GM23338 (cell line): ENCODE measurements at regions not wholly inside any gene's neighbourhood (a gene's known extent, or its start where the extent isn't known, plus 50 kb on each side); places are given as distances from the start of the nearest gene placed in this dataset.

Experiments used
- CTCF ChIP-seq, 2 experiments: fragments of 200-600 bp in 1 of 2; sonication (generic) in 1 of 2; conservative IDR thresholded peaks; 2 replicates each; pipeline versions ENCODE4 v1.5.1 to v1.6.1; 2016 to 2017; ENCODE audit warnings: antibody characterized with exemption in 2 of 2, low read depth in 2 of 2, mild to moderate bottlenecking in 2 of 2, moderate library complexity in 1 of 2
- EZH2 ChIP-seq: fragments of 200-600 bp; sonication (generic); IDR thresholded peaks from one replicate; pipeline ENCODE4 v1.8.0; 2017; ENCODE audit warnings: antibody characterized with exemption, mild to moderate bottlenecking, low read depth; ENCODE audit not compliant: unreplicated experiment
- EZH2phosphoT487 ChIP-seq: fragments of 200-600 bp; sonication (generic); IDR thresholded peaks from one replicate; pipeline ENCODE4 v1.8.1; 2018; ENCODE audit warnings: antibody characterized with exemption; ENCODE audit not compliant: unreplicated experiment
- JUNB ChIP-seq: IDR thresholded peaks from one replicate; pipeline ENCODE4 v1.6.1; 2016; ENCODE audit warnings: antibody characterized with exemption; ENCODE audit not compliant: unreplicated experiment
- POLR2AphosphoS5 ChIP-seq: IDR thresholded peaks from 2 replicates; pipeline ENCODE4 v1.6.1; 2016; ENCODE audit warnings: antibody characterized with exemption, low read depth
- STAT1 ChIP-seq: IDR thresholded peaks from one replicate; pipeline ENCODE4 v1.6.1; 2016; ENCODE audit warnings: antibody characterized with exemption; ENCODE audit not compliant: unreplicated experiment
- ZNF114 ChIP-seq: fragments of 250-450 bp; sonication (Bioruptor Pico); IDR thresholded peaks from 2 replicates; pipeline ENCODE4 v1.5.0; 2020; ENCODE audit warnings: mild to moderate bottlenecking, moderate library complexity

- no peak for TF ChIP-seq CTCF (conservative IDR thresholded peaks at IDR 0.05; ENCODE audit: low read depth in 2 of 2)
- no peak for TF ChIP-seq EZH2
- TF ChIP-seq POLR2AphosphoS5, result no peak
- TF ChIP-seq EZH2phosphoT487, result no peak
- TF ChIP-seq STAT1, result no peak
- TF ChIP-seq ZNF114 (CRISPR knock-in tag), result no peak
- no peak for TF ChIP-seq JUNB
Observed at GRCh38 chr2:8576525-8577167, 105.2 kb upstream of the ID2 start.
